ENCODE measurements at regions not wholly inside any gene's neighbourhood (a gene's known extent, or its start where the extent isn't known, plus 50 kb on each side); places are given as distances from the start of the nearest gene placed in this dataset.

DNA sequence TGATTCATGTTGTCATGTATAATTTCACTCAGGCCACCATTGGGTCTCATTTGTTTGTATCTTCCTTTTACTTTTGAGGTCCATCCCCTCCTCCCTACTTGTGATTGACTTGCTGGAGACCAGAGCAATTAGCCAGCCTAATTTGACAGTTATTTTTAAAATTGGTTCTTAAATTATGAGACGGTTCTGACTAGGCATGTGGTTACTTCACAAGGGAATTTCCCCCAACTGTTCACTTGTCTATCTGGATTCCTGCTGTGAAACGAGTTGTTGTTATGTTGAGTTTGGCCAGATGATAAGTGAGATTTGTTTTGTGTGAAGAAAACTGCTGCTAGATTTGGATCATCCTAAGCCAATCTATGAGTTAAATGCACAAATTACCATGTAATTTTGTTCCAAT lies 359.1 kb downstream of the BARHL2 start:
- no peaks in the 10 kb centered on the region for H3K27me3 ChIP-seq
- WGBS, 2 donors (ENCODE audit: low coverage in 1 of 2), result 46 to 60% methylated on average over 2 of the region's 2 CpGs
- TF ChIP-seq CTCF (IDR thresholded peaks at IDR 0.05) (no peak), EP300 (IDR thresholded peaks at IDR 0.05) (no peak), POLR2A (IDR thresholded peaks at IDR 0.05) (no peak), POLR2AphosphoS5 (IDR thresholded peaks at IDR 0.05) (no peak)

DNA sequence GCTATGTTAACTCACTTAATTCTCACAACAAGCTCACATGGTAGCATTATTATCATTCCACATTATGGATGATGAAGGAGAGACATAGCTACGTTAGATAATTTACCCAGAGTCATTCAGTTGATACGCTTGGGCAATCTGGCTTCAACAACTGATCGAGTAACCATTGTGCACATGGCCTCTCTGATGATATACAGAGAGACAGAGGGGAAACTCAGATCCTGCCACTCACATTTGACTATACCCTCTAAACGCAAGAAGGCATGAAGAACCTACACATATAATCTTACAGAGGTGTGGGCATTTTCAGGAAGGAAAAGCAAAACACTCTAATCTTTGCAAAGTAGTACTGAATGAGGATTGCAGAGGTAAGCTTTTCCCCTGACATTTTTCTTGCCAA lies 360.1 kb downstream of the BARHL2 start:
- Histone ChIP-seq H3K27me3 (no peaks in the 10 kb centered on the region), H3K27ac (no peak overlapping the region), H3K9me3 (no peaks in the 10 kb centered on the region), H3K4me3 (no peak overlapping the region), H3K4me1 (no peaks in the 10 kb centered on the region), H3K36me3 (no peaks in the 10 kb centered on the region)
- TF ChIP-seq POLR2A (IDR thresholded peaks at IDR 0.05) (no peak), EP300 (IDR thresholded peaks at IDR 0.05) (no peak), CTCF (IDR thresholded peaks at IDR 0.05) (no peak), POLR2AphosphoS5 (IDR thresholded peaks at IDR 0.05) (no peak)
- ATAC-seq, result no peak
- 47 to 65% methylated on average over 4 of the region's 4 CpGs for WGBS, 2 donors (ENCODE audit: low coverage in 1 of 2)

More for the DNA sequence above, 359.1 kb downstream of the BARHL2 start:
- Histone ChIP-seq H3K9me3 (no peaks in the 10 kb centered on the region), H3K27ac (no peak overlapping the region), H3K4me1 (no peaks in the 10 kb centered on the region), H3K36me3 (no peaks in the 10 kb centered on the region), H3K4me3 (no peak overlapping the region)
- ATAC-seq, result no peak

DNA sequence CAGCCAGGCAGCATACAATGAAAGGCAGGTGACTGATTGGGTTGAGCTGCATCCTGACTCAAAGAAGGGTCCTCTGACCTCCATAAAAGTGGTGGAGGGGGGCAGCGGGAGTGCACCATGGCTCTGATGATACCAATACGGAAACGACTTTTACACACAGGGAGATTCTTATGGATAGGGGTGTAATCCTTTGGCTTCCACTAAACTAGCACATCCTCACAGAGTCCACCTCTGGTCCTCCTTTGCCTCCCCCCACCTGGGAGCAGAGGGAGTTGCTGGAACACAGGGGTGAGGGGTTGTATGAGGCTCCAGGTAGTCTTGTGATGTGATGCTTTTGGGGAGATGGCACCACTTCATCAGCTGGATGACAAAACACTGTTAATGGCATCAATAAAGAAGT lies 361.0 kb downstream of the BARHL2 start:
- Histone ChIP-seq H3K27me3 (no peaks in the 10 kb centered on the region), H3K9me3 (no peaks in the 10 kb centered on the region), H3K4me1 (no peaks in the 10 kb centered on the region), H3K36me3 (no peaks in the 10 kb centered on the region), H3K4me3 (no peak overlapping the region), H3K27ac (no peak overlapping the region)
- WGBS, 2 donors (ENCODE audit: low coverage in 1 of 2), result 82 to 100% methylated on average over 1 to 3 of the region's 3 CpGs
- no peak for TF ChIP-seq CTCF (IDR thresholded peaks at IDR 0.05)
- TF ChIP-seq EP300 (IDR thresholded peaks at IDR 0.05), result no peak
- TF ChIP-seq POLR2A (IDR thresholded peaks at IDR 0.05), result no peak
- no peak for TF ChIP-seq POLR2AphosphoS5 (IDR thresholded peaks at IDR 0.05)
- ATAC-seq, result no peak

GRCh38 chr1:90354704-90355103 lies 359.8 kb downstream of the ZNF326 start:
- Histone ChIP-seq H3K4me1 (no peaks in the 10 kb centered on the region), H3K36me3 (no peaks in the 10 kb centered on the region), H3K4me3 (no peak overlapping the region), H3K27ac (no peak overlapping the region), H3K27me3 (no peaks in the 10 kb centered on the region), H3K9me3 (peaks cover 0 to 1% (median 0%) of the 10 kb centered on the region in 3 donors)
- WGBS, 2 donors (ENCODE audit: low coverage in 1 of 2), result 69 to 71% methylated on average over 2 of the region's 2 CpGs
- no peak for ATAC-seq
- TF ChIP-seq CTCF (IDR thresholded peaks at IDR 0.05), result no peak
- no peak for TF ChIP-seq POLR2AphosphoS5 (IDR thresholded peaks at IDR 0.05)

GRCh38 chr1:90351019-90351418 lies 356.1 kb downstream of the ZNF326 start:
- peaks cover 0 to 23% (median 0%) of the 10 kb centered on the region in 3 donors for H3K9me3 ChIP-seq
- no peaks in the 10 kb centered on the region for H3K36me3 ChIP-seq
- 40 to 51% methylated on average over 1 to 2 of the region's 2 CpGs for WGBS, 2 donors (ENCODE audit: low coverage in 1 of 2)
- H3K27ac ChIP-seq, result no peak overlapping the region
- no peaks in the 10 kb centered on the region for H3K4me1 ChIP-seq
- no peak for TF ChIP-seq EP300 (IDR thresholded peaks at IDR 0.05)
- ATAC-seq, result no peak
- H3K27me3 ChIP-seq, result no peaks in the 10 kb centered on the region
- no peak overlapping the region for H3K4me3 ChIP-seq

Measured in gastroesophageal sphincter (tissue), 4 donors.